NCI-H1694 (cell line): ENCODE measurements at regions not wholly inside any gene's neighbourhood (a gene's known extent, or its start where the extent isn't known, plus 50 kb on each side); places are given as distances from the start of the nearest gene placed in this dataset.

Experiments used
- DNase-seq: peaks from one replicate; lab custom pipeline; 2025; lab: John Stamatoyannopoulos, UW

DNA sequence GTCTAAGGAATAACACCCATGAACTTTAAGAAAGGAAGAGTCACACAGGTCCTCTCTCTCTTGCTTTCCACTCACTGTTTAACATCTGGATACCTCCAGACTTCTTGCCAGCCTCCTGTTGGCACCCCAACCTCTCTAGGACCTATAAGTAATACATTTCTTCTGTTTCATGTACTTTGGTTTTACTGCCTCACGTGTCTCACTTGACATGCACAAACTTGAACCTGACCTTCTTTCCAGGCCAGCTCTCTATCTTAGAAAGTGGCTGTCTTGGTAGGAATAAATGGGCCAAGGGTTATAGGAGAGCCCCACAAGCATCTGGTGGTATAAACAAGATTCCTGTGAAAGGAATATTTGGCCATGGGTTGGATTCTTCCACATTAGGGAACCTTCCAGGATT, 614.8 kb upstream of the AGA start:
- DNase-seq = no peak

DNA sequence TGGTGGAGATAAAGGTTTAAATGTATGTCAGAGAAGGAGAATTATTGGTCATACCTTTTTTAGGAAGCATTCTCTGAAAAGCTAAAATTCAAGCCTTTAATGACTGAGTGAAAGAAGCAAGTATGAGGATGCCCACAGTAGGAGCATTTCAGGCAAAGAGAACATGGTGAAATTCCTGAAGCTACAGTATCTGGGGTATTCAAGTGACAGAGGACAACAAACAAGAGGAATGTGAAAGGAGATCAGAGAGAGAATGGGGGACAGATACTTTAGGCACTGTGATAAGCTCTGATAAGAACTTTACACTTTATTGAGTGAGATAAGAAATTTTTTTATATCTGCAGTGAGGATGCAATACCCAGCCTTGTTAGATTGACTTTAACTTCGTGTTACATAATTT, 621.3 kb upstream of the AGA start:
- DNase-seq = no peak

DNA sequence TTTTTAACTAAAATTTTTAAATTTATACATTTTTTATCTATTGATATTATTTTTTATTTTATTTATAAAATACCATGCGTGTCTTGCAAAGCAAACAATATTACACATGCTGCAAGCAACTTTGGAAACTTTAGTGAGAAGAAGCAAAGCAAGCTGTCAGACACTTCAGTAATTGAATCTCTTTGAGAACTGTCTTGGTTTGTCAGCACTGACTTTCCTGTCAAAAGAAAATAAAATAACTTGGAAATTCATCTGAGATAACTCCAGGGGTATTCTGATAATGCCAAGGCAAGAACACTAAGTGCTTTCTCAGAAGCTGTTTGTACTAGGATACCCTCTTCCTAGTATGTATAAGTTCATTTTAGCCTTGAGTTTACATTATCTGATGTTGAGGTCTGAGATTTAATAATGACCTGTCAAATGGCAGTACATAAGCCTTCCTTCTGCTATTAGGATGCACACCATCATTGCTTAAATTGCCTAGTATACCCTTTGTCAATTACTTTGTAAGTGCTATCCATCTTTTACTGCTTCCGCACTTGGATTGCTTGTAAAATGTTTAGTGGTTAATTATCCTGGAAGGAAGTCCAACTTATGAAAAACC, 624.2 kb upstream of the AGA start:
- DNase-seq = no peak

GRCh38 chr4:178068136-178068535, 625.9 kb upstream of the AGA start:
- DNase-seq = no peak

- DNase-seq = no peak
These were observed 627.9 kb upstream of the AGA start for GRCh38 chr4:178070163-178070562.

DNA sequence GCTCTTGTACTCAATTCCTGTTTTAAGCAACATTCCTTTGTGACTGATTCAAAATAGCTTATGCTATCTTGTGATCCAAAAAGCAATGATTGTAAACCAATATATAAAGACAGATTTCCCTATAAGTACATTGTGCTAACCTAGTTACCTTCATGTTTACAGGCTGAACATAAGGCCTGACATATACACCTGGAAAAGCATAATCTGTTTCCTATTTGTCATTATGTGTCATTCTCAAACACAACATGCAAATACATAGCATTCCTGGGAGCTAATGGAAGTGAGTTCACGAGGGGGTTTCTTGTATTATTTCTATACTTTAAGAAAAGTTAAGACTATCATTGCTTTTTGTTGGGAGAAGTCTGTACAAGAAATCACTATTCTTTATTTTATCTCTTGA, 638.1 kb upstream of the AGA start:
- no peak for DNase-seq

DNA sequence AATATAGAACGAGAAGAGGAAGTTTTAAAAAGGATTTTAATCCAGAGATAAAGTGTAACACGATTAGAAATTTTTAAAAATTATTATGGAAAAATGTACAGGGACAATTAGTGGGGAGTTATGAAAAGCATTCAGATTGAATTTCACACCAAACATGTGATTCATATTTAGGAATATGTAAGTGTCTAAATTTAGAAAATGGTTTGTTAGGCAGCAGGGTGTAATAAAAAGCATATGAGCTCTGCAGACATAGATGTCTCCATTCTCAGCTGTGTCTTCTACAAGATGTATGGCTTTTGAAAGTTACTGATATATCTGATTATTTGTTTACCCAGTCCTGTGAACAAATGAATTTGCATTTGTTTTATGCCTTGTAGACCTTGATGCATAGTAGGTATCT, 638.9 kb upstream of the AGA start:
- no peak for DNase-seq

DNA sequence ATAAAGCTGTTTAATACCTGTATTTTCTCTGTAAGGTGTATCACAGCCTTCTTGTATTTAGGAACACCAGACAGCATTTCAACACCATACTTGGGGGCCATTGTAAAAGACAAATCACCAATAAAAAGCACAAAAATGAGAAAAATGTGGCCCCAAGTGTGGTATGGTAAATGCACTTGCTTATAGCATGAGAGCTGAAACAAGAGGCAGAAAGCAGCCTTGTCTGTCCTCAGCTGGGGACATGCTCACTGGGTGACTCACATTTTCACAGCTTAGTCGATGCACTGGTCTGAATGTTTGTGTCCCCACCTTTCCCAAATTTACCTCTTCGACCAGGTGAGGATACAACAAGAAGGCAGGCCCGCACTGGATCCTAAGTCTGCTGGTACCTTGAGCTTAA, 639.7 kb upstream of the AGA start:
- no peak for DNase-seq

DNA sequence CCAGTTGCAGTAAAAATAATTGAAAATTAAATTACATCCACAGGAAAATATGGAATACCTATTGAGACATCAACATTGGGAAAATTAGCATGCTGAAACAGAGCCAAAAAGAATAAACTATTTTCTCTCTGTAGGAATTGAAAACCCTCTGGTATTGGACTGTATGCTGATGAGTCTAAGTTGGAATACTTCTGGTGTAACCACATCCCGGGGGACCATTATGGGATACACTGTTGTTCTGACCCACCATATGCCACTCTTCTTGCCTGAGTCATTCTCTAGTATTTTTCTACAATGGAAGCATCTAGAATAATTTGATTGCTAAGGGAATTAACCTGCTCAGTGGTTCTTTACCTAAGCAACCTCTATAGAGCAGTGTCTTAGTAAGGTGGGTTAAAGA, 640.7 kb upstream of the AGA start:
- DNase-seq = no peak

DNA sequence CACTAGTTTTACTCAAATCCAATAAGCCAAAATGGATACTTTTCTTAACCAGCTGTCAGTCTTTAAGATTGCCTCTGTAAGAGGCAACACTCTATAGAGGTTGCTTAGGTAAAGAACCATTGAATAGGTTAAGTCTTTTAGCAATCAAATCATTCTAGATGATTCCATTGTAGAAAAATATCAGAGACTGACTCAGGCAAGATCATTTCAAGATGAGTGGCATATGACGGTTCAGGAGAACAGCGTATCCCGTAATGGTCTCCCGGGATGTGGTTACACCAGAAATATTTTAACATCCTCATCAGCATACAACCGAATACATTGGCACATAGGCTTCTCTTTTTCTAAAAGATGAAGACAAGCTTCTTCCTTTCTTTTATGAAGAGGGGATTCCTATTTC, 641.7 kb upstream of the AGA start:
- no peak for DNase-seq

GRCh38 chr4:178086320-178086719, 644.1 kb upstream of the AGA start:
- DNase-seq = no peak

DNA sequence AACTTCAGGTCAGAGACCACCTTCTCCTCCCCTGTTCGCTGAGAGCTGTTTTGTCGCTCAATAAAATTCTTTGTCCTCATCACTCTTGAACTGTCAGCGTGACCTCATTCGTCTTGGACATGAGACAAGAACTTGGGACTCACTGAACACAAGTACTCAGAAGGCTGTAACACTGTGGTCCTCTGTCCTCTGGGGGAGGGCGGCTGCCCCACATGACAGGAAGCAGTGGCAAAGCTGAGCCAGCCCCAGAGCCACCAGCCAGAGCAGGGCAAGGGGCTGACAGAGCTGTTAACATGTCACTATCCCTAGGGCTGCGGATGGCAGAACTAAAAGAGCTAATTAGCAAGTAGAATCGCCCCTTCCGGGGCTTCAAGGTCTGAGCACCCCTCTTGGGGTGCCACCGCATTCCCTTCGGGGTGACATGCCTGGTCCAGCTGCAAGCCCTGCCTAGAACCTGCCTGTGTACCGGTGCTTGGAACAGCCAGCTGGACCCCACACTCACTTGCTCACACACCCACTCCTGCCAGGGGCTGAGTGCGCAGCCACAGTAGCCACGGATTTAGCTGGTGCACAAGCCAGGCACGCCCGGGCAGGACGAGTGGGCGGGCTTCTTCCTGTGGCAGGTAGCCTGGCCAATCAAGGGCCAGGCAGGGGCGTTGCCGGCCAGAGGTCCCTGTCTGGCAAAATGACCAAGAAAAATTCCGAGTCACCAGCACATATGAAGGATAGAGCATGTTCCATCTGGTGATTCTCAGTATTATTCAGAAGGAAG, 648.6 kb upstream of the AGA start:
- DNase-seq = no peak

DNA sequence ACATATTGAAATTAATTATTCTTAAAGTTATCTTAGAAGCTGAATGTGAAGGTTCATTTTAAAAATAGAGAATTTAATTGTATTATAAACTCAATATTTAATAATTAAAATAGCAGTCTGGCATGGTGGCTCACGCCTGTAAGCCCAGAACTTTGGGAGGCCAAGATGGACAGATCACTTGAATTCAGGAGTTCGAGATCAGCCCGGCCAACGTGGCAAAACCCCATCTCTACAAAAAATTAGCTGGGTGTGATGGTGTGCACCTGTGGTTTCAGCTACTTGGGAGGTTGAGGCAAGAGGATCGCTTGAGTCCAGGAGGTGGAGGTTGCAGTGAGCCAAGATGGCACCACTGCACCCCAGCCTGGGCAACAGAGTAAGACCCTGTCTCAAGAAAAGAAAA, 659.9 kb upstream of the AGA start:
- DNase-seq = no peak

- no peak for DNase-seq
These were observed 663.0 kb upstream of the AGA start for GRCh38 chr4:178105242-178105641.

GRCh38 chr4:178136736-178137345, 694.6 kb upstream of the AGA start:
- DNase-seq = no peak

- DNase-seq = no peak
These were observed 695.7 kb upstream of the AGA start for GRCh38 chr4:178137732-178138471.

DNA sequence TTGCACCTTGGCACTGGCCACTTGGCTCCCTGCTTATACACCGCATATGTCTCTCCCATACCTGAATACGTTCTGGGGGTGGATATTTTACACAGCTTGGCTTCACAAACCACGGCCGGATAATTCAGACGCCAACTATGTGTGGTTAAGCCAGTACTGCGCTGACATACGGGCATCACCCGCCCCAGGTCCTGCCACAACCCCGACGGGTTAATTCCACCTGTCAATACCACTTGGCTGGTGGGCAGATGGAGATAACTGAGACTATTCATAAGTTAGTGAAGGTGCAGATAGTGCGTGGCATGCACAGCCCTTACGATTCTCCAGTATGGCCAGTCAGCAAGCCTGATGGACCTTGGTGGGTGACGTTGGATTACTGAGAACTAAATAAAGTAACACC, 696.3 kb upstream of the AGA start:
- no peak for DNase-seq

GRCh38 chr4:178140326-178140915, 698.2 kb upstream of the AGA start:
- DNase-seq = no peak

- no peak for DNase-seq
These were observed 700.5 kb upstream of the AGA start for GRCh38 chr4:178142724-178143123.

- DNase-seq = no peak
These were observed 705.9 kb upstream of the AGA start for GRCh38 chr4:178148106-178148505.

DNA sequence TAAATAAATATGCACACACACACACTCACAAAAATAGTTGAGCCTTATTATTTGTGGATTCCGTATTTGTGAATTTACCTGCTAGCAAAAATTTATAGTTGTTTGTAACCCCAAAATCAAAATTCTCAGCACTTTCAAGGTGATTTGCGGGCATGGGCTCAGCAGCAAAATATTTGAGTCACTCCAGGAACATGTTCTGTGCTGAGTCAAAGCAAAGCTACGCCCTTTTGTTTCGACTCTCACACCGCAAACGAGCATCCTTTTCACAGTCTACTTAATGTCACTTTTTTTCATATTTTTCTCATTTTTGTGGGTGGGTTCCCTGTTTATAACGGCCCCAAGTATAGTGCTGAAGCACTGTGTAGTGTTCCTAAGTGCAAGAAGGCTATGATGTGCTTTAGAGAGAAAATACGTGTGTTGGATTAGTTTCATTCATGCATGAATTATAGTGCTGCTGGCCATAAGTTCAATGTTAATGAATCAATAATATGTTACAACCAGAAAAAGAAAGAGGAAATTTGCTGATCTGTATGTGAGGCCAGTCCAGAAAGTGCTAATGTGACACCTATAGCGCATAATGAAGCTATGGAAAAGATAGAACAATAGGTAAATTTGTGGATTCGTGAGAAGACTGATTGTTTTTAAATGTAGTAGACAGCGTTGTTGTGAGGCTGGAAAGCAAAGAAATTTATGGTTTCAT, 723.2 kb upstream of the AGA start:
- no peak for DNase-seq

DNA sequence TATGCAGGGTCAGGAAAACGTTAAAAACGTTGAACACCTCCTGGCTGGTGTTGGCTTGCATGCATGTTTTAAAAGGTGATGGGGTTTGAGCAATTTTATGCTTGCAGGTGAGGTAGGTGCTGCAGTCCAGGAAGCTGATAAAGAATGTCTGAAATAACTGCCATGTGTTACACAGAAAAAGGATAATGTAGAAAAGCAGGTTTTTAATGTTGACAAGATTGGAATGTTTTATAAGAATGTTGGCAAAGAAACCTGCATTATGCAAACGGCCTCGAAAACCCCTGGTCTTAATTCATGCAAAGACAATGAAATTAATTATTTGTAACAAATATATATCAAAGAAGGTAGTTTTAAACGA, 723.7 kb upstream of the AGA start:
- DNase-seq = no peak
